GM23338 (cell line): ENCODE measurements at regions not wholly inside any gene's neighbourhood (a gene's known extent, or its start where the extent isn't known, plus 50 kb on each side); places are given as distances from the start of the nearest gene placed in this dataset.

ENCODE experiments used
- ATAC-seq: fragments of 200-7000 bp; cut with Tn5 transposase; 3 replicates; pipeline ENCODE4 v1.9.1; 2020
- DNase-seq: peaks from one replicate; pipeline ENCODE4 v3.0.0-alpha.2; 2015; ENCODE audit warnings: low spot score
- H2AFZ ChIP-seq: fragments of 200-600 bp; sonication (generic); 2 replicates; pipeline ENCODE4 v1.8.0; 2016; ENCODE audit warnings: antibody characterized with exemption, mild to moderate bottlenecking, moderate library complexity
- H3F3A ChIP-seq: fragments of 200-600 bp; sonication (generic); replicated peaks from 2 replicates; pipeline ENCODE4 v1.8.0; 2017; ENCODE audit warnings: antibody characterized with exemption, mixed run types, low read depth
- H3K27ac ChIP-seq: fragments of 200-600 bp; sonication (generic); 2 replicates; pipeline ENCODE4 v1.6.1; 2016; ENCODE audit warnings: low read depth
- H3K27me3 ChIP-seq: fragments of 200-600 bp; sonication (generic); 2 replicates; pipeline ENCODE4 v1.8.0; 2016; ENCODE audit warnings: mild to moderate bottlenecking, mixed run types, moderate library complexity; ENCODE audit not compliant: insufficient read depth
- H3K36me3 ChIP-seq: fragments of 200-600 bp; sonication (generic); 2 replicates; pipeline ENCODE4 v1.8.0; 2016; ENCODE audit warnings: mild to moderate bottlenecking; ENCODE audit not compliant: insufficient read depth
- H3K4me1 ChIP-seq: fragments of 200-600 bp; sonication (generic); 2 replicates; pipeline ENCODE4 v1.8.0; 2016; ENCODE audit warnings: mild to moderate bottlenecking, moderate library complexity; ENCODE audit not compliant: insufficient read depth
- H3K4me2 ChIP-seq: fragments of 200-600 bp; sonication (generic); 2 replicates; pipeline ENCODE4 v1.7.1; 2017; ENCODE audit warnings: mixed run types
- H3K4me3 ChIP-seq: fragments of 200-600 bp; sonication (generic); 2 replicates; pipeline ENCODE4 v1.6.1; 2016; ENCODE audit warnings: mixed run types
- H3K79me2 ChIP-seq: fragments of 200-600 bp; sonication (generic); replicated peaks from 2 replicates; pipeline ENCODE4 v1.8.0; 2017; ENCODE audit warnings: mild to moderate bottlenecking; ENCODE audit not compliant: insufficient read depth
- H3K9me2 ChIP-seq: fragments of 200-600 bp; sonication (generic); 2 replicates; pipeline ENCODE4 v1.8.0; 2017; ENCODE audit not compliant: insufficient read depth
- H4K20me1 ChIP-seq: fragments of 200-600 bp; sonication (generic); replicated peaks from 2 replicates; pipeline ENCODE4 v1.8.0; 2017; ENCODE audit warnings: mild to moderate bottlenecking; ENCODE audit not compliant: insufficient read depth
- H3K27ac Mint-ChIP-seq: 2 replicates; pipeline ENCODE4 v1.8.0; 2020; ENCODE audit warnings: inconsistent platforms, mild to moderate bottlenecking, moderate library complexity, mixed read lengths
- H3K27me3 Mint-ChIP-seq: 3 replicates; pipeline ENCODE4 v1.8.0; 2022; ENCODE audit warnings: low read depth, mild to moderate bottlenecking, moderate library complexity, mixed read lengths, inconsistent platforms; ENCODE audit not compliant: insufficient read depth, poor library complexity
- H3K36me3 Mint-ChIP-seq: 3 replicates; pipeline ENCODE4 v1.8.0; 2021; ENCODE audit warnings: low read depth, mild to moderate bottlenecking, inconsistent platforms, moderate library complexity, mixed read lengths
- H3K4me1 Mint-ChIP-seq: 3 replicates; pipeline ENCODE4 v1.8.0; 2020; ENCODE audit warnings: mild to moderate bottlenecking, inconsistent platforms, mixed read lengths
- H3K4me3 Mint-ChIP-seq: 3 replicates; pipeline ENCODE4 v1.8.0; 2021; ENCODE audit warnings: moderate library complexity, mild to moderate bottlenecking, inconsistent platforms, mixed read lengths
- H3K9me3 Mint-ChIP-seq: 3 replicates; pipeline ENCODE4 v1.8.0; 2020; ENCODE audit warnings: moderate library complexity, mild to moderate bottlenecking, inconsistent platforms, mixed read lengths
- CREB1 ChIP-seq: fragments of 250-450 bp; sonication (Bioruptor Pico); IDR thresholded peaks from 2 replicates; pipeline ENCODE4 v1.5.0; 2020; ENCODE audit warnings: low read depth, mild to moderate bottlenecking, moderate library complexity
- EZH2 ChIP-seq: fragments of 200-600 bp; sonication (generic); IDR thresholded peaks from one replicate; pipeline ENCODE4 v1.8.0; 2017; ENCODE audit warnings: antibody characterized with exemption, mild to moderate bottlenecking, low read depth; ENCODE audit not compliant: unreplicated experiment
- EZH2phosphoT487 ChIP-seq: fragments of 200-600 bp; sonication (generic); IDR thresholded peaks from one replicate; pipeline ENCODE4 v1.8.1; 2018; ENCODE audit warnings: antibody characterized with exemption; ENCODE audit not compliant: unreplicated experiment
- JUNB ChIP-seq: IDR thresholded peaks from one replicate; pipeline ENCODE4 v1.6.1; 2016; ENCODE audit warnings: antibody characterized with exemption; ENCODE audit not compliant: unreplicated experiment
- NANOG ChIP-seq: IDR thresholded peaks from 2 replicates; pipeline ENCODE4 v1.6.1; 2016; ENCODE audit warnings: antibody characterized with exemption, borderline replicate concordance
- POLR2AphosphoS5 ChIP-seq: IDR thresholded peaks from 2 replicates; pipeline ENCODE4 v1.6.1; 2016; ENCODE audit warnings: antibody characterized with exemption, low read depth
- STAT1 ChIP-seq: IDR thresholded peaks from one replicate; pipeline ENCODE4 v1.6.1; 2016; ENCODE audit warnings: antibody characterized with exemption; ENCODE audit not compliant: unreplicated experiment
- ZNF114 ChIP-seq: fragments of 250-450 bp; sonication (Bioruptor Pico); IDR thresholded peaks from 2 replicates; pipeline ENCODE4 v1.5.0; 2020; ENCODE audit warnings: mild to moderate bottlenecking, moderate library complexity
- ZNF331 ChIP-seq: fragments of 250-450 bp; sonication (Bioruptor Pico); IDR thresholded peaks from 2 replicates; pipeline ENCODE4 v1.5.0; 2020; ENCODE audit warnings: low read depth, mild to moderate bottlenecking, moderate library complexity
- TF ChIP-seq, protein P1 (sequence below), 2 experiments: fragments of 200-600 bp in 1 of 2; sonication (generic) in 1 of 2; conservative IDR thresholded peaks; 2 replicates each; pipeline versions ENCODE4 v1.5.1 to v1.6.1; 2016 to 2017; ENCODE audit warnings: antibody characterized with exemption in 2 of 2, low read depth in 2 of 2, mild to moderate bottlenecking in 2 of 2, moderate library complexity in 1 of 2
- TF ChIP-seq, protein P2 (sequence below): IDR thresholded peaks from one replicate; pipeline ENCODE4 v1.6.1; 2018; ENCODE audit warnings: antibody characterized with exemption; ENCODE audit not compliant: unreplicated experiment
- TF ChIP-seq, protein P3 (sequence below): fragments of 250-450 bp; sonication (Bioruptor Pico); IDR thresholded peaks from 2 replicates; pipeline ENCODE4 v1.5.0; 2020; ENCODE audit warnings: mild to moderate bottlenecking, moderate library complexity
- TF ChIP-seq, protein P4 (sequence below): IDR thresholded peaks from 2 replicates; pipeline ENCODE4 v1.6.1; 2016; ENCODE audit warnings: antibody characterized with exemption

DNA sequence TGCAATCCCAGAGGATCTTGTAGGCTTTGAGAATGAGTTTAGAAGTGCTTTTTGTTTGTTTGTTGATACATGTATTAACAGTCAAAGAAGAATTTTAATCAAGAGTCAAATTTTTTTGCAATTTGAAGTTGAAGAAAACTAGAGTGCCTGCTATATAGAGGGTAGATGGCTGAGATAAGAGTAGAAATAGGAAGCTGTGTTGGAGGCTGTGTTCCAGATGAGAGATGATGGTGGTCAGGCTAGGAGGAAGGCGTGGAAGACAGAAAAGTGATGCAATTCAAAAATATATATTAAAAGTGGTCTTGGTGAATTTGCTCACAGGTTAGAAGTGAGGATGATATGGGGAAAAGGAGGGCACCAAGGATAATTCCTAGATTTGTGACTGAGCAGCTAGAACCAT lies 978.3 kb downstream of the BCL11A start:
- Mint-ChIP-seq H3K9me3 (no peaks in the 10 kb centered on the region), H3K4me3 (no peak overlapping the region), H3K27ac (no peak overlapping the region), H3K36me3 (no peaks in the 10 kb centered on the region), H3K27me3 (peaks cover 3% of the 10 kb centered on the region), H3K4me1 (peaks cover 3% of the 10 kb centered on the region; the same call in 1 of the 3 replicates)
- Histone ChIP-seq H3K4me2 (no peak overlapping the region), H3K4me1 (no peaks in the 10 kb centered on the region), H3K9me2 (0 out of 2 replicates have a peak, but pooled peaks cover 3% of the 10 kb centered on the region), H3K79me2 (no peaks in the 10 kb centered on the region), H3F3A (no peaks in the 10 kb centered on the region), H3K36me3 (no peaks in the 10 kb centered on the region), H3K4me3 (no peak overlapping the region), H3K27me3 (no peaks in the 10 kb centered on the region), H4K20me1 (no peaks in the 10 kb centered on the region), H3K27ac (no peak overlapping the region), H2AFZ (no peak overlapping the region)
- ATAC-seq (no peak), DNase-seq (no peak)
- no peak for TF ChIP-seq ZNF114 (CRISPR knock-in tag)
- no peak for TF ChIP-seq JUNB
- no peak for TF ChIP-seq ZNF331 (CRISPR knock-in tag)
- no peak for TF ChIP-seq POLR2AphosphoS5
- no peak for TF ChIP-seq NANOG
- no peak for TF ChIP-seq CREB1 (CRISPR knock-in tag)
- no peak for TF ChIP-seq EZH2phosphoT487
- no peak for TF ChIP-seq EZH2
- TF ChIP-seq, protein P1, sequence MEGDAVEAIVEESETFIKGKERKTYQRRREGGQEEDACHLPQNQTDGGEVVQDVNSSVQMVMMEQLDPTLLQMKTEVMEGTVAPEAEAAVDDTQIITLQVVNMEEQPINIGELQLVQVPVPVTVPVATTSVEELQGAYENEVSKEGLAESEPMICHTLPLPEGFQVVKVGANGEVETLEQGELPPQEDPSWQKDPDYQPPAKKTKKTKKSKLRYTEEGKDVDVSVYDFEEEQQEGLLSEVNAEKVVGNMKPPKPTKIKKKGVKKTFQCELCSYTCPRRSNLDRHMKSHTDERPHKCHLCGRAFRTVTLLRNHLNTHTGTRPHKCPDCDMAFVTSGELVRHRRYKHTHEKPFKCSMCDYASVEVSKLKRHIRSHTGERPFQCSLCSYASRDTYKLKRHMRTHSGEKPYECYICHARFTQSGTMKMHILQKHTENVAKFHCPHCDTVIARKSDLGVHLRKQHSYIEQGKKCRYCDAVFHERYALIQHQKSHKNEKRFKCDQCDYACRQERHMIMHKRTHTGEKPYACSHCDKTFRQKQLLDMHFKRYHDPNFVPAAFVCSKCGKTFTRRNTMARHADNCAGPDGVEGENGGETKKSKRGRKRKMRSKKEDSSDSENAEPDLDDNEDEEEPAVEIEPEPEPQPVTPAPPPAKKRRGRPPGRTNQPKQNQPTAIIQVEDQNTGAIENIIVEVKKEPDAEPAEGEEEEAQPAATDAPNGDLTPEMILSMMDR (conservative IDR thresholded peaks at IDR 0.05; ENCODE audit: low read depth in 2 of 2): no peak
- TF ChIP-seq, protein P2, sequence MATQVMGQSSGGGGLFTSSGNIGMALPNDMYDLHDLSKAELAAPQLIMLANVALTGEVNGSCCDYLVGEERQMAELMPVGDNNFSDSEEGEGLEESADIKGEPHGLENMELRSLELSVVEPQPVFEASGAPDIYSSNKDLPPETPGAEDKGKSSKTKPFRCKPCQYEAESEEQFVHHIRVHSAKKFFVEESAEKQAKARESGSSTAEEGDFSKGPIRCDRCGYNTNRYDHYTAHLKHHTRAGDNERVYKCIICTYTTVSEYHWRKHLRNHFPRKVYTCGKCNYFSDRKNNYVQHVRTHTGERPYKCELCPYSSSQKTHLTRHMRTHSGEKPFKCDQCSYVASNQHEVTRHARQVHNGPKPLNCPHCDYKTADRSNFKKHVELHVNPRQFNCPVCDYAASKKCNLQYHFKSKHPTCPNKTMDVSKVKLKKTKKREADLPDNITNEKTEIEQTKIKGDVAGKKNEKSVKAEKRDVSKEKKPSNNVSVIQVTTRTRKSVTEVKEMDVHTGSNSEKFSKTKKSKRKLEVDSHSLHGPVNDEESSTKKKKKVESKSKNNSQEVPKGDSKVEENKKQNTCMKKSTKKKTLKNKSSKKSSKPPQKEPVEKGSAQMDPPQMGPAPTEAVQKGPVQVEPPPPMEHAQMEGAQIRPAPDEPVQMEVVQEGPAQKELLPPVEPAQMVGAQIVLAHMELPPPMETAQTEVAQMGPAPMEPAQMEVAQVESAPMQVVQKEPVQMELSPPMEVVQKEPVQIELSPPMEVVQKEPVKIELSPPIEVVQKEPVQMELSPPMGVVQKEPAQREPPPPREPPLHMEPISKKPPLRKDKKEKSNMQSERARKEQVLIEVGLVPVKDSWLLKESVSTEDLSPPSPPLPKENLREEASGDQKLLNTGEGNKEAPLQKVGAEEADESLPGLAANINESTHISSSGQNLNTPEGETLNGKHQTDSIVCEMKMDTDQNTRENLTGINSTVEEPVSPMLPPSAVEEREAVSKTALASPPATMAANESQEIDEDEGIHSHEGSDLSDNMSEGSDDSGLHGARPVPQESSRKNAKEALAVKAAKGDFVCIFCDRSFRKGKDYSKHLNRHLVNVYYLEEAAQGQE: no peak
- TF ChIP-seq, protein P3, sequence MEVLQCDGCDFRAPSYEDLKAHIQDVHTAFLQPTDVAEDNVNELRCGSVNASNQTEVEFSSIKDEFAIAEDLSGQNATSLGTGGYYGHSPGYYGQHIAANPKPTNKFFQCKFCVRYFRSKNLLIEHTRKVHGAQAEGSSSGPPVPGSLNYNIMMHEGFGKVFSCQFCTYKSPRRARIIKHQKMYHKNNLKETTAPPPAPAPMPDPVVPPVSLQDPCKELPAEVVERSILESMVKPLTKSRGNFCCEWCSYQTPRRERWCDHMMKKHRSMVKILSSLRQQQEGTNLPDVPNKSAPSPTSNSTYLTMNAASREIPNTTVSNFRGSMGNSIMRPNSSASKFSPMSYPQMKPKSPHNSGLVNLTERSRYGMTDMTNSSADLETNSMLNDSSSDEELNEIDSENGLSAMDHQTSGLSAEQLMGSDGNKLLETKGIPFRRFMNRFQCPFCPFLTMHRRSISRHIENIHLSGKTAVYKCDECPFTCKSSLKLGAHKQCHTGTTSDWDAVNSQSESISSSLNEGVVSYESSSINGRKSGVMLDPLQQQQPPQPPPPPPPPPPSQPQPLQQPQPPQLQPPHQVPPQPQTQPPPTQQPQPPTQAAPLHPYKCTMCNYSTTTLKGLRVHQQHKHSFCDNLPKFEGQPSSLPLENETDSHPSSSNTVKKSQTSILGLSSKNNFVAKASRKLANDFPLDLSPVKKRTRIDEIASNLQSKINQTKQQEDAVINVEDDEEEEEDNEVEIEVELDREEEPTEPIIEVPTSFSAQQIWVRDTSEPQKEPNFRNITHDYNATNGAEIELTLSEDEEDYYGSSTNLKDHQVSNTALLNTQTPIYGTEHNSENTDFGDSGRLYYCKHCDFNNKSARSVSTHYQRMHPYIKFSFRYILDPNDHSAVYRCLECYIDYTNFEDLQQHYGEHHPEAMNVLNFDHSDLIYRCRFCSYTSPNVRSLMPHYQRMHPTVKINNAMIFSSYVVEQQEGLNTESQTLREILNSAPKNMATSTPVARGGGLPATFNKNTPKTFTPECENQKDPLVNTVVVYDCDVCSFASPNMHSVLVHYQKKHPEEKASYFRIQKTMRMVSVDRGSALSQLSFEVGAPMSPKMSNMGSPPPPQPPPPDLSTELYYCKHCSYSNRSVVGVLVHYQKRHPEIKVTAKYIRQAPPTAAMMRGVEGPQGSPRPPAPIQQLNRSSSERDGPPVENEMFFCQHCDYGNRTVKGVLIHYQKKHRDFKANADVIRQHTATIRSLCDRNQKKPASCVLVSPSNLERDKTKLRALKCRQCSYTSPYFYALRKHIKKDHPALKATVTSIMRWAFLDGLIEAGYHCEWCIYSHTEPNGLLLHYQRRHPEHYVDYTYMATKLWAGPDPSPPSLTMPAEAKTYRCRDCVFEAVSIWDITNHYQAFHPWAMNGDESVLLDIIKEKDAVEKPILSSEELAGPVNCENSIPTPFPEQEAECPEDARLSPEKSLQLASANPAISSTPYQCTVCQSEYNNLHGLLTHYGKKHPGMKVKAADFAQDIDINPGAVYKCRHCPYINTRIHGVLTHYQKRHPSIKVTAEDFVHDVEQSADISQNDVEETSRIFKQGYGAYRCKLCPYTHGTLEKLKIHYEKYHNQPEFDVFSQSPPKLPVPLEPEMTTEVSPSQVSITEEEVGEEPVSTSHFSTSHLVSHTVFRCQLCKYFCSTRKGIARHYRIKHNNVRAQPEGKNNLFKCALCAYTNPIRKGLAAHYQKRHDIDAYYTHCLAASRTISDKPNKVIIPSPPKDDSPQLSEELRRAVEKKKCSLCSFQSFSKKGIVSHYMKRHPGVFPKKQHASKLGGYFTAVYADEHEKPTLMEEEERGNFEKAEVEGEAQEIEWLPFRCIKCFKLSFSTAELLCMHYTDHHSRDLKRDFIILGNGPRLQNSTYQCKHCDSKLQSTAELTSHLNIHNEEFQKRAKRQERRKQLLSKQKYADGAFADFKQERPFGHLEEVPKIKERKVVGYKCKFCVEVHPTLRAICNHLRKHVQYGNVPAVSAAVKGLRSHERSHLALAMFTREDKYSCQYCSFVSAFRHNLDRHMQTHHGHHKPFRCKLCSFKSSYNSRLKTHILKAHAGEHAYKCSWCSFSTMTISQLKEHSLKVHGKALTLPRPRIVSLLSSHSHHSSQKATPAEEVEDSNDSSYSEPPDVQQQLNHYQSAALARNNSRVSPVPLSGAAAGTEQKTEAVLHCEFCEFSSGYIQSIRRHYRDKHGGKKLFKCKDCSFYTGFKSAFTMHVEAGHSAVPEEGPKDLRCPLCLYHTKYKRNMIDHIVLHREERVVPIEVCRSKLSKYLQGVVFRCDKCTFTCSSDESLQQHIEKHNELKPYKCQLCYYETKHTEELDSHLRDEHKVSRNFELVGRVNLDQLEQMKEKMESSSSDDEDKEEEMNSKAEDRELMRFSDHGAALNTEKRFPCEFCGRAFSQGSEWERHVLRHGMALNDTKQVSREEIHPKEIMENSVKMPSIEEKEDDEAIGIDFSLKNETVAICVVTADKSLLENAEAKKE: no peak
- TF ChIP-seq STAT1: no peak
- TF ChIP-seq, protein P4, sequence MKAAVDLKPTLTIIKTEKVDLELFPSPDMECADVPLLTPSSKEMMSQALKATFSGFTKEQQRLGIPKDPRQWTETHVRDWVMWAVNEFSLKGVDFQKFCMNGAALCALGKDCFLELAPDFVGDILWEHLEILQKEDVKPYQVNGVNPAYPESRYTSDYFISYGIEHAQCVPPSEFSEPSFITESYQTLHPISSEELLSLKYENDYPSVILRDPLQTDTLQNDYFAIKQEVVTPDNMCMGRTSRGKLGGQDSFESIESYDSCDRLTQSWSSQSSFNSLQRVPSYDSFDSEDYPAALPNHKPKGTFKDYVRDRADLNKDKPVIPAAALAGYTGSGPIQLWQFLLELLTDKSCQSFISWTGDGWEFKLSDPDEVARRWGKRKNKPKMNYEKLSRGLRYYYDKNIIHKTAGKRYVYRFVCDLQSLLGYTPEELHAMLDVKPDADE: no peak
